ENCODE measurements at regions not wholly inside any gene's neighbourhood (a gene's known extent, or its start where the extent isn't known, plus 50 kb on each side); places are given as distances from the start of the nearest gene placed in this dataset.
"Not testable (repeated sequence)": the region's sequence is repeated elsewhere in the genome, so short reads cannot be mapped to it uniquely, and the experiment has no call there.

- DNase-seq (ENCODE audit: low spot score): no peak
Measured at GRCh38 chr2:153532140-153532539, 53.6 kb upstream of the RPRM start.

- not testable (repeated sequence) for DNase-seq (ENCODE audit: low spot score)
Measured at GRCh38 chr2:153533803-153534202, 55.2 kb upstream of the RPRM start.

GRCh38 chr2:153534590-153534989, 56.0 kb upstream of the RPRM start:
- not testable (repeated sequence) for DNase-seq (ENCODE audit: low spot score)

DNA sequence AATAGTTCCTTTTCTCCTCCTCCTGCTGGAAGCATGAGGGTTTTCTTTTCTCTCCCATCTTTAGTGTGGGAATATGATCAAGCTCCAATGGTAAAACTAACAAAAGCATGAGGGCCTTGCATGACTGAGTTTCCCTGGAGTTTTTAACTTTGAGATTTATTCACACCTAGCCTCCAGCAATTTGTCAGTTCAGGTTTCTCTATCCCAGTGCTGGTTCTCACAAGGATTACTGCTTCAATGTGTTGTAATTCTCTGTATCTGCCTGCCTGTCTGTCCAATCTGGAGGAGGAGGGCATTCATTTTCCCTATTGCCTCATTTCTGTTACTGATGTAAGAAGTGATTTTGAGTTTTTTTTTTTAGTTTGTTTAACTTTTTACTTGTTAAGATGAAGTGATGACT, 57.6 kb upstream of the RPRM start:
- DNase-seq (ENCODE audit: low spot score): no peak

DNA sequence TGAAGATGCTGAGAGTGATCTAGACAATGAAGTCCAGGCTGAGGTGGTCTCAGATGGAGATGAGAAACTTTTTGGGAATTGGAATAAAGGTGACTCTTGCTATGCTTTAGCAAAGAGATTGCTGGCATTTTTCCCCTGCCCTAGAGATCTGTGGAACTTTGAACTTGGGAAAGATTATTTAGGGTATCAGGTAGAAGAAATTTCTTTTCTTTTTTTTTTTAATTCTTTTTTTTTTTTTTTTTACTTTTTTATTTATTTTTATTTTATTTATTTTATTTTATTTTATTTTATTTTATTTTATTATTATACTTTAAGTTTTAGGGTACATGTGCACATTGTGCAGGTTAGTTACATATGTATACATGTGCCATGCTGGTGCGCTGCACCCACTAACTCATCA, 59.5 kb upstream of the RPRM start:
- not testable (repeated sequence) for DNase-seq (ENCODE audit: low spot score)

DNA sequence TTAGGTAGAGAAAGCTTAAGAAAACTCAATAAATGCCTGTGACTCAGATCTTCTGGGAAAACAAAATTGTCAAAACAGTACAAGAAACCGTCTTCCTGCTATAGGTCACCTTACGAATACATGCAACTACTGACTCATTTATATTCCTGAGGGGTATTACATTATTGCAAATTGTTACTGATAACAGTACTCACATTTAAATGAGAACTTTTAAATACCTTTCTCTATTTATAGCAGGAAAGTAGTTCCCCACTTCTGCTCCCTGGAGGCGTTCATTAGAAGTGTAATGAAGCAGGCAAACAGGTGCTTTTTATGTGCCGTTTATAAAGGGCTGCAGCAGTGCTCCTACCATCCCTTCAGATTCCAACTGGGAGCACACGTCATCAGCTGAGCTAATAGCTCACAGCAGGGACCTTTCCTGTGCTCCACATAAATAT, 65.1 kb upstream of the RPRM start:
- DNase-seq (ENCODE audit: low spot score): no peak

GRCh38 chr2:153546358-153546757, 67.8 kb upstream of the RPRM start:
- DNase-seq (ENCODE audit: low spot score): no peak

DNA sequence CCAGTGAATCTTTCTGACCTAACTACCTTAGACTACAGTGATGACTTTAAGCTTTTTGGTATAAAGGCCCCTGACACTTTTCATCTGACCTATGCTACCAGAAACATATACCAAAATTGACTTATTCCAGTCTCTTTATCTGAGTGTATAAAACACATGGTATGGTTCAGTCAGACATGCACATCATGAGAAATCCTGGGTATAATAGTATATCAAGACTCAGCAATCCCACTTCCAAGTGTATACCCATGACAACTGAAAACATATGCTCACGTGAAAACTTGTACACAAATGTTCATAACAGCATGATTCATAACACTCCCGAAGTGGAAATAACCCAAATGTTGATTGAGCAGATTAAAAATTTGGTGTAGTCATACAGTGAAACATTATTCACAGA, 70.0 kb upstream of the RPRM start:
- no peak for DNase-seq (ENCODE audit: low spot score)

GRCh38 chr2:153551698-153552097, 73.1 kb upstream of the RPRM start:
- DNase-seq (ENCODE audit: low spot score): no peak

DNA sequence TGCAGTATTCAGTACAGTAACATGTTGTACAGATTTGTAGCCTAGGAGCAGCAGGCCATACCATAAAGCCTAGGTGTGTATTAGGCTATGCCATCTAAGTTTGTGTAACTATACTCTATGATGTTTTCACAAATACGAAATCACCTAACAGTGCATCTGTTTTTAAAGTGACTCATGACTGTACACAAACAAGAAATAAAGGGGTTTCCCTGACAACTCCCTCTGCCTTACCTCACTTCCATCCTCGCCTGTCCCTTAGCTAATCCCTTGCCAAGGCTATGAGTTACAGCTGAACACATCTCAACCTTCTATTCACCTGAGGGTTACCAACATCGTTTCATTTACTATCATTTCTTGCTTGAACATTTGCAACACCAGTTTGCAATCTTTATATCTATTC, 78.6 kb upstream of the RPRM start:
- no peak for DNase-seq (ENCODE audit: low spot score)

GRCh38 chr2:153557714-153558113, 79.2 kb upstream of the RPRM start:
- no peak for DNase-seq (ENCODE audit: low spot score)

GRCh38 chr2:153558247-153558646, 79.7 kb upstream of the RPRM start:
- no peak for DNase-seq (ENCODE audit: low spot score)

DNA sequence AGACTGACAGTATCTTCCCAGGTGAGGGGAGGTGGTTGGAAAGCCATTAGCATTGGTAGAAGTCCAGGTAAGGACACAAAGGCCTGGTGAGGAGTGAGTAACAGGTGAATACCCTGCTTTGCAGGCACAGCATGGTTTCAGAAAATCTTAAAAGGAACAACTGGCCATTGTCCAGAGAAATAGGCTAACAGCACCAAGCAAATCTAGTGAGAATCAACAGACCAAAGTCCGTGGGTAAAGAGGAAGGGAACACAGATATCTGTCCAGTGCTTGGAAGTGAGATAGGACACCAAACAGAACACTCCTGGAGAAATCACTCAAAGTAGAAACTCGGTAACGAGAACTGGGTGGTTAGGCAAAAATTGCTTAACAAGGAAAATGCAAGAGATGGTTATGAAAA, 88.8 kb upstream of the RPRM start:
- no peak for DNase-seq (ENCODE audit: low spot score)

DNA sequence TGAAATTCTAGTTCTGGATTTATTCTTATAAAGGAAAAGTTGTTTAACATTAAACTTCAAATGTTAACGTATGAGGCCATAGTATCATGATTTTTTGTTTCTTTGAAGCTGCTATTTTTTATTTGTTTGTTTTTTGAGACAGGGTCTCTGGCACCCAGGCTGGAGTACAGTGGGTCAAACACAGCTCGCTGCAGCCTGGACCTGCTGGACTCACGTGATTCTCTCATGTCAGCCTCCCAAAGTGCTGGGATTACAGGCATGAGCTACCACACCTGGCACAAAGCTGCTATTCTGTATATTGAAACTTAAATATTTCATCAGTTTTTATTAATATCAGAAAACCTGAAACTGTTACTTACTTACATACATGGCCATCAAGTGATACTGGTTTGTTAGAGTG, 89.5 kb upstream of the RPRM start:
- no peak for DNase-seq (ENCODE audit: low spot score)

GRCh38 chr2:153575171-153575853, 96.8 kb upstream of the RPRM start:
- no peak for DNase-seq (ENCODE audit: low spot score)

GRCh38 chr2:153584244-153584643, 105.7 kb upstream of the RPRM start:
- DNase-seq (ENCODE audit: low spot score): no peak

DNA sequence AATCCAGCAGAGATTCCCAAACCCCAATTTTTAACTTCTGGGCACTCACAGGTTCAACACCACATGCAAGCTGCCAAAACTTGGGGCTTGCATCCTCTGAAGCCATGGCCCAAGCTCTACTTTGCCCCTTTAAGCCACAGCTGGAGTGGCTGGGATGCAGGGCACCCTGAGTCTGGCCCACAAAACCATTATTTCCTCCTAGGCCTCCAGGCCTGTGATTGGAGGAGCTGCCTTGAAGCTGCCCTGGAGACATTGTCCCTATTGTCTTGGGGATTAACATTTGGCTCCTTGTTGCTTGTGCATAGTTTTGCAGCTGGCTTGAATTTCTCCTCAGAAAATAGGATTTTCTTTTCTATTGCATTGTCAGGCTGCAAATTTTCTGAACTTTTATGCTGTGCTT, 109.8 kb upstream of the RPRM start:
- DNase-seq (ENCODE audit: low spot score): no peak

DNA sequence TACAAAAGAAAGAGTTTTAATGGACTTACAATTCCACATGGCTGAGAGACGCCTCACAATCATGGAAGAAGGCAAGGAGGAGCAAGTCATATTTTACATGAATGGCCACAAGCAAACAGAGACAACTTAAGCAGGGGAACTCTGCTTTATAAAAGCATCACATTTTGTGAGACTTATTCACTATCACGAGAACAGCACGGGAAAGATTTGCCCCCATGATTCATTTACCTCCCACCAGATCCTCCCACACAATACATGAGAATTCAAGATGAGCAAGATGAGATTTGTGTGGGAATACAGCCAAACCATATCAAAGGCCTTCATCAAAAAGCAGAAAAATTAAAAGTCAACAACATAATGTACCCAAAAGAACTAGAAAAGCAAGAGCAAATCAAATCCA, 111.0 kb upstream of the RPRM start:
- DNase-seq (ENCODE audit: low spot score): peak; percentile 39

DNA sequence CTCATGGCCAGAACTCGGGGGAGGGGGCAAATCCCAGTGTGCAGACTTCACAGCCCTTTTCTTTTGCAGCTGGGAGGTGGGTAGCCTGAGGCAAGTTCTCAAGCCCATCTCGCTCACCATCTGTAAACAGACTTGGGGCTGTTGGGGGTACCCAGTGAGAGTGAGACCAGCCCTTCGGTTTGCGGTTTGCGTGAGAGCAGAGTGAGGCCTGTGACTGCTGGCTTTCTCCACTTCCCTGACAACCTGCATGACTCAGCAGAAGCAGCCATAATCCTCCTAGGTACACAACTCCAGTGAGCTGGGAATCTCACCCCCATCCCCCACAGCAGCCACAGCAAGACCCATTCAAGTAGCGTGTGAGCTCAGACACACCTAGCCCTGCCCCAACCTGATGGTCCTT, 114.5 kb upstream of the RPRM start:
- DNase-seq (ENCODE audit: low spot score): not testable (repeated sequence)

DNA sequence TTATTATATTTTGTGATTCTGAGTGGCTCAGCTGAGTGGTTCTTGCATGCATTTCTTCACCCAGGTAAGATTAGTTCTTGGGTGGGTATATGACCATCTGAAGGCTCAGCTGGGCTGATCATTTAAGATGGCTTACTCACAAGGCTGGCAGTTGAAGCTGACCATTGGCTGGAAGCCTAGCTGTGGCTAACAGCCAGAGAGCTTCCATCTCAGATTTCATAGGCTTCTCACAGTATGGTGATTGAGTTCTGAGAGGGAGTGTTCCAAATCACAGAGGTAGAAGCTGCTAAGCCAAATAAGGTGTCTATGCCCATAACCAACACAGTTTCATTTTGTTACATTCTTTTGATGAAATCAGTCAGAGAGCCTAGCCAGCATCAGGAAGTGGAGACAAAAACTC, 117.4 kb upstream of the RPRM start:
- DNase-seq (ENCODE audit: low spot score): no peak

DNA sequence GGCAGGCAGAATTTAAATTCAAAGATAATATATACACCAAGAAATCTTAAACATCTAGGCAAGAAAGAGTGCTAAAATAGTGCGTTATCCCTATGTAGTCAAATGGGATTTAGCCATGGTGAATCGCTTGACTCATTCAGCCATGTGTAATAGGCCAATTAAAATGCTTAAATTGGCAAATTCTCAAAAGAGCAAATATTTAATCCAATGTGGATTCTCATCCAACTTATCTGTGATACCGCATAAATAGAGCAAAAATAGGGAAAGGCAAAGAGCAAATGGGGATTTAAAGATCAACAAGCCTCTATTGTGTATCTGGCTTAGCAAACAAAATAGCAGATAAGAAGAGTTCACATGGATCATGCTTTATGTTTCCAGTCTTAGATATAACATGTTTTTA, 123.2 kb upstream of the RPRM start:
- no peak for DNase-seq (ENCODE audit: low spot score)

DNA sequence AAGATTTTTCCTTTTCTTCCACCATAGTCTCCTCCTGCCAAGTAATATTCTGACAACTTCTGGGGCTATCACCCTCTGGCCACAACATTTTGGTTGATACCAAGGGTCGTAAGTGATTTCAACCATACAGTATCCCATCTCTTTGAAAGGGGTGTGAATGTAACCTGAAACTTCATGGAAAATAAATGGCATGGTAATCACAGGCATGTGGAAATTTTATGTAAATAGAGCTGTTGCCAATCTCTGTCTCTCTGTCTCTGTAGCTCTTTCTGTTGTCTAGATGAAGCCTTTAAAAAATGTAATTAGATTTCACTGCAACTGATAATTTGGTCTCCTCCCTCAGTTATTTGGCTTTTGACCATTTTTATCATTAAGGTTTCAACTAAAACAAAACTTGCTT, 125.6 kb upstream of the RPRM start:
- no peak for DNase-seq (ENCODE audit: low spot score)

- no peak for DNase-seq (ENCODE audit: low spot score)
Measured at GRCh38 chr2:153606623-153607022, 128.1 kb upstream of the RPRM start.

DNA sequence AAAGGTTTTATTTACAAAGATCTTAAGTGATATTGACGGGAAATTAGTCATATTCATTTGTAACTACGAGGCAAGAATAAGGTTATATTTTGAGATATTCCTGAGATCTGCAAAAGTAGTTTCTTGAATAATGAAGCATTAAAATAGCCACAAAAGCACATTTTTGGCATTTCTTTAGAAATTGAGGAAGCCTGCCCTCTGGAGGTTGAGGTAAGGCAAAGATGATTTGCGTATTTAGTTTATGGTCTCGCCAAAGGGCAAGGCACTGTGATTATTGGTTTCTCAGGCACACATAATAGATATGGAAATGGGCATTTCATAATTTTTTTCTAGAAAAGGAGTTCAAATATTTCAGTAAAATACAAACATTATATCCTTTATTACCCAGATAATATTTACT, 143.7 kb upstream of the RPRM start:
- no peak for DNase-seq (ENCODE audit: low spot score)

DNA sequence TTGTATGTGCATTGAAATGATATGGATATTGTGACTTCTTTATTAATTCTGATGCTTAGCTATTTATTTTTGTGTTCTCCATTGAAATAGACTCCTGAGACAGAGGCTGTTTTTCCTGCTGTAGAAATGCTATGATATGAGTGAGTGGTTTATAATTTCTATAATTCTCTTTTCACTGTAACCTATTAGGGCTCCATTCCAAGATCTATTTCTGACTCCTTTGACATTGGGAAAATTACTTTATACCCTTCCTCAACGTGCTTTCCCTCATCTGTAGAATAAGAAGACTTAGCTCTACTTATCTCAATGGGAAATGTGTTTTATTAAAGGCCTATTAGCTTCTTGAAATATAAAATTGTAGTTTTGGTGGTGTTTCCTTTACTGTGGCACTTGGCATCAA, 144.5 kb upstream of the RPRM start:
- DNase-seq (ENCODE audit: low spot score): no peak
